NOMO-1 treated with dmso at 0.1 percent for 144 hours (cell line): ENCODE measurements at regions not wholly inside any gene's neighbourhood (a gene's known extent, or its start where the extent isn't known, plus 50 kb on each side); places are given as distances from the start of the nearest gene placed in this dataset.

ENCODE experiments used
- DNase-seq: peaks from one replicate; lab custom pipeline; 2025; ENCODE audit not compliant: unreplicated experiment; lab: John Stamatoyannopoulos, UW

GRCh38 chr1:67948151-67949080 lies 102.0 kb downstream of the DIRAS3 start:
- no peak for DNase-seq

- DNase-seq: no peak
Observed at GRCh38 chr1:67947114-67947513, 103.3 kb downstream of the DIRAS3 start.

- no peak for DNase-seq
Observed at GRCh38 chr1:67945733-67946374, 104.6 kb downstream of the DIRAS3 start.

GRCh38 chr1:67942274-67942673 lies 108.2 kb downstream of the DIRAS3 start:
- DNase-seq: no peak

GRCh38 chr1:67941746-67942145 lies 108.5 kb upstream of the GNG12 start:
- no peak for DNase-seq

GRCh38 chr1:67941155-67941554 lies 107.9 kb upstream of the GNG12 start:
- no peak for DNase-seq

- no peak for DNase-seq
Observed at GRCh38 chr1:67939942-67940341, 106.7 kb upstream of the GNG12 start.

- no peak for DNase-seq
Observed at GRCh38 chr1:67939186-67939743, 106.0 kb upstream of the GNG12 start.

- DNase-seq: no peak
Observed at GRCh38 chr1:67937651-67938050, 104.4 kb upstream of the GNG12 start.

GRCh38 chr1:67937010-67937409 lies 103.7 kb upstream of the GNG12 start:
- no peak for DNase-seq

GRCh38 chr1:67935560-67935959 lies 102.3 kb upstream of the GNG12 start:
- DNase-seq: no peak

GRCh38 chr1:67931198-67931597 lies 97.9 kb upstream of the GNG12 start:
- DNase-seq: no peak

- no peak for DNase-seq
Observed at GRCh38 chr1:67923074-67923473, 89.8 kb upstream of the GNG12 start.

GRCh38 chr1:67921725-67922489 lies 88.6 kb upstream of the GNG12 start:
- no peak for DNase-seq

GRCh38 chr1:67919274-67920072 lies 86.2 kb upstream of the GNG12 start:
- DNase-seq: no peak

GRCh38 chr1:67918067-67918466 lies 84.8 kb upstream of the GNG12 start:
- no peak for DNase-seq

GRCh38 chr1:67917006-67917405 lies 83.7 kb upstream of the GNG12 start:
- DNase-seq: no peak

- no peak for DNase-seq
Observed at GRCh38 chr1:67916140-67916886, 83.0 kb upstream of the GNG12 start.

GRCh38 chr1:67909776-67910175 lies 76.5 kb upstream of the GNG12 start:
- DNase-seq: no peak
